ENCODE measurements at regions not wholly inside any gene's neighbourhood (a gene's known extent, or its start where the extent isn't known, plus 50 kb on each side); places are given as distances from the start of the nearest gene placed in this dataset.

DNA sequence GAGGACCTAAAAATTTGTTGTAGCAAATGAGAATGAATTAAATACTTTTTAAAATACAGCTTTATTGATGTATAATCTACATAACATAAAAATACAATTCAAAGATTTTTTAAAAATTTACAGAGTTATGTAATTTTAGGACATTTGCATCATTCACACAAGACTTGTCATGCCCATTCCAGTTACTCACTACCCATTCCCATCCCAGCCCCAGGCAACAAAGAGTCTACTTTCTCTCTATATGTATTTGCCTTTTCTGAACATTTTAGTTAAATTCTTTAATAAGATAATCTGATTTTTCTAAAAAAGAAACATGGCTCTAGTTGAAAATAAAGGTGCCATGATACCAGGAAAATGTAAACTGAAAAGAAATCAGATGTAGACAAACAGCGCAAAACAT is 354.2 kb downstream of the PMP22 start:
- Histone ChIP-seq H3K9me3 (ENCODE audit: control insufficient read depth in 1 of 2, insufficient read depth in 1 of 2, low read depth in 1 of 2, low read length in 2 of 2) (no peaks in the 10 kb centered on the region), H3K36me3 (ENCODE audit: control insufficient read depth in 1 of 2, insufficient read depth in 2 of 2, low read length in 2 of 2) (no peaks in the 10 kb centered on the region), H3K9me2 (ENCODE audit: insufficient read depth) (no peaks in the 10 kb centered on the region), H3K4me2 (ENCODE audit: low read length) (no peak overlapping the region), H3K4me3 (replicated peaks in 1 of 2; ENCODE audit: low read depth in 1 of 2, low read length in 2 of 2) (no peak overlapping the region), H4K20me1 (ENCODE audit: insufficient read depth) (no peaks in the 10 kb centered on the region), H3K79me2 (ENCODE audit: insufficient read depth, low read length) (no peaks in the 10 kb centered on the region), H3K27ac (ENCODE audit: low read depth, low read length) (no peak overlapping the region), H3K9ac (ENCODE audit: low read length) (no peak overlapping the region), H3K4me1 (ENCODE audit: control insufficient read depth in 1 of 2, insufficient read depth in 2 of 2, low read length in 2 of 2) (no peaks in the 10 kb centered on the region), H2AFZ (ENCODE audit: low read depth, low read length, poor library complexity, severe bottlenecking) (no peak overlapping the region), H3K27me3 (ENCODE audit: insufficient read depth, low read length) (no peaks in the 10 kb centered on the region)
- TF ChIP-seq POLR2AphosphoS5 (IDR thresholded peaks at IDR 0.05; ENCODE audit: low read depth, low read length) (no peak), YY1 (IDR thresholded peaks at IDR 0.05; ENCODE audit: extremely low read depth, insufficient replicate concordance, low read depth, low read length) (no peak), SIN3A (IDR thresholded peaks at IDR 0.05; ENCODE audit: low read depth) (no peak), TCF7L2 (IDR thresholded peaks at IDR 0.05; ENCODE audit: borderline replicate concordance, extremely low read depth, insufficient read depth, insufficient read length) (no peak), EGR1 (IDR thresholded peaks at IDR 0.05; ENCODE audit: low read depth) (no peak)
- TF ChIP-seq, protein P1, sequence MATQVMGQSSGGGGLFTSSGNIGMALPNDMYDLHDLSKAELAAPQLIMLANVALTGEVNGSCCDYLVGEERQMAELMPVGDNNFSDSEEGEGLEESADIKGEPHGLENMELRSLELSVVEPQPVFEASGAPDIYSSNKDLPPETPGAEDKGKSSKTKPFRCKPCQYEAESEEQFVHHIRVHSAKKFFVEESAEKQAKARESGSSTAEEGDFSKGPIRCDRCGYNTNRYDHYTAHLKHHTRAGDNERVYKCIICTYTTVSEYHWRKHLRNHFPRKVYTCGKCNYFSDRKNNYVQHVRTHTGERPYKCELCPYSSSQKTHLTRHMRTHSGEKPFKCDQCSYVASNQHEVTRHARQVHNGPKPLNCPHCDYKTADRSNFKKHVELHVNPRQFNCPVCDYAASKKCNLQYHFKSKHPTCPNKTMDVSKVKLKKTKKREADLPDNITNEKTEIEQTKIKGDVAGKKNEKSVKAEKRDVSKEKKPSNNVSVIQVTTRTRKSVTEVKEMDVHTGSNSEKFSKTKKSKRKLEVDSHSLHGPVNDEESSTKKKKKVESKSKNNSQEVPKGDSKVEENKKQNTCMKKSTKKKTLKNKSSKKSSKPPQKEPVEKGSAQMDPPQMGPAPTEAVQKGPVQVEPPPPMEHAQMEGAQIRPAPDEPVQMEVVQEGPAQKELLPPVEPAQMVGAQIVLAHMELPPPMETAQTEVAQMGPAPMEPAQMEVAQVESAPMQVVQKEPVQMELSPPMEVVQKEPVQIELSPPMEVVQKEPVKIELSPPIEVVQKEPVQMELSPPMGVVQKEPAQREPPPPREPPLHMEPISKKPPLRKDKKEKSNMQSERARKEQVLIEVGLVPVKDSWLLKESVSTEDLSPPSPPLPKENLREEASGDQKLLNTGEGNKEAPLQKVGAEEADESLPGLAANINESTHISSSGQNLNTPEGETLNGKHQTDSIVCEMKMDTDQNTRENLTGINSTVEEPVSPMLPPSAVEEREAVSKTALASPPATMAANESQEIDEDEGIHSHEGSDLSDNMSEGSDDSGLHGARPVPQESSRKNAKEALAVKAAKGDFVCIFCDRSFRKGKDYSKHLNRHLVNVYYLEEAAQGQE (IDR thresholded peaks at IDR 0.05; ENCODE audit: low read depth), result no peak
- intact Hi-C loops (cut with micrococcal nuclease), result no loop called here
- ATAC-seq, result no peak
- ChIA-PET POLR2A (no interaction called here), RAD21 (ENCODE audit: low non-redundant PET in 1 of 2, low total read pairs in 2 of 2, uncharacterized antibody in 2 of 2, unreplicated experiment in 2 of 2) (no interaction called here), CTCF (no interaction called here)
- no peak for DNase-seq (ENCODE audit: low read depth, low spot score)
- BruUV-seq (replicated peaks), result no TSS peak

DNA sequence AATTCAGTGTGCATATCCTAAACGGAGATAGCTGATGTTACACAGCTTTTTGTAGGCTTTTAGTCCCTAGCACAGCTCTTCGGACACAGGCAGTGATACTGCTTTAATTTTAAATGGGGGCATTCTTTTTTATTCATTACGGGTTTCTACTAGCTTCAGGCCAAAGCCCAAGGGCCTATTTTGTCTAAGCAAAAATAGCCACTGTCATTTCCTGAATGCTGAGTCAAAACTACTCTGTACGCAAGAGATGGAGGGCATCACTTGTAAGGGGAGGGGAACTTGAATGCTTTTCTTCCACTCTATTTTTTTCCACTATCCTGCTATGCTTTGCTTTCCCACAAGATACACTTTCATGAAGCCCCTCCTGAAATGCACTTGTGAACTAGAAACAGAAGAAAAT is 360.7 kb downstream of the PMP22 start:
- Histone ChIP-seq H3K9ac (ENCODE audit: low read length) (no peak overlapping the region), H3K4me3 (replicated peaks in 1 of 2; ENCODE audit: low read depth in 1 of 2, low read length in 2 of 2) (no peak overlapping the region), H3K9me2 (ENCODE audit: insufficient read depth) (no peaks in the 10 kb centered on the region), H3K9me3 (ENCODE audit: control insufficient read depth in 1 of 2, insufficient read depth in 1 of 2, low read depth in 1 of 2, low read length in 2 of 2) (no peaks in the 10 kb centered on the region), H3K4me2 (ENCODE audit: low read length) (no peak overlapping the region), H3K27me3 (ENCODE audit: insufficient read depth, low read length) (no peaks in the 10 kb centered on the region), H3K79me2 (ENCODE audit: insufficient read depth, low read length) (no peaks in the 10 kb centered on the region), H3K4me1 (ENCODE audit: control insufficient read depth in 1 of 2, insufficient read depth in 2 of 2, low read length in 2 of 2) (no peaks in the 10 kb centered on the region), H3K27ac (ENCODE audit: low read depth, low read length) (no peak overlapping the region), H2AFZ (ENCODE audit: low read depth, low read length, poor library complexity, severe bottlenecking) (no peak overlapping the region), H3K36me3 (ENCODE audit: control insufficient read depth in 1 of 2, insufficient read depth in 2 of 2, low read length in 2 of 2) (no peaks in the 10 kb centered on the region), H4K20me1 (ENCODE audit: insufficient read depth) (no peaks in the 10 kb centered on the region)
- DNase-seq (ENCODE audit: low read depth, low spot score) (no peak), ATAC-seq (no peak)
- ChIA-PET RAD21 (ENCODE audit: low non-redundant PET in 1 of 2, low total read pairs in 2 of 2, uncharacterized antibody in 2 of 2, unreplicated experiment in 2 of 2) (no interaction called here), POLR2A (no interaction called here), CTCF (no interaction called here)
- TF ChIP-seq, protein P2, sequence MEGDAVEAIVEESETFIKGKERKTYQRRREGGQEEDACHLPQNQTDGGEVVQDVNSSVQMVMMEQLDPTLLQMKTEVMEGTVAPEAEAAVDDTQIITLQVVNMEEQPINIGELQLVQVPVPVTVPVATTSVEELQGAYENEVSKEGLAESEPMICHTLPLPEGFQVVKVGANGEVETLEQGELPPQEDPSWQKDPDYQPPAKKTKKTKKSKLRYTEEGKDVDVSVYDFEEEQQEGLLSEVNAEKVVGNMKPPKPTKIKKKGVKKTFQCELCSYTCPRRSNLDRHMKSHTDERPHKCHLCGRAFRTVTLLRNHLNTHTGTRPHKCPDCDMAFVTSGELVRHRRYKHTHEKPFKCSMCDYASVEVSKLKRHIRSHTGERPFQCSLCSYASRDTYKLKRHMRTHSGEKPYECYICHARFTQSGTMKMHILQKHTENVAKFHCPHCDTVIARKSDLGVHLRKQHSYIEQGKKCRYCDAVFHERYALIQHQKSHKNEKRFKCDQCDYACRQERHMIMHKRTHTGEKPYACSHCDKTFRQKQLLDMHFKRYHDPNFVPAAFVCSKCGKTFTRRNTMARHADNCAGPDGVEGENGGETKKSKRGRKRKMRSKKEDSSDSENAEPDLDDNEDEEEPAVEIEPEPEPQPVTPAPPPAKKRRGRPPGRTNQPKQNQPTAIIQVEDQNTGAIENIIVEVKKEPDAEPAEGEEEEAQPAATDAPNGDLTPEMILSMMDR (IDR thresholded peaks at IDR 0.05 in 2 of 3, conservative IDR thresholded peaks at IDR 0.05 in 1 of 3; ENCODE audit: borderline replicate concordance in 1 of 3, insufficient read depth in 1 of 3, low read depth in 2 of 3, low read length in 2 of 3), result no peak
- TF ChIP-seq TCF7L2 (IDR thresholded peaks at IDR 0.05; ENCODE audit: borderline replicate concordance, extremely low read depth, insufficient read depth, insufficient read length) (no peak), SP1 (IDR thresholded peaks at IDR 0.05; ENCODE audit: low read depth) (no peak), ZFX (IDR thresholded peaks at IDR 0.05) (no peak), EZH2phosphoT487 (IDR thresholded peaks at IDR 0.05; ENCODE audit: borderline replicate concordance) (no peak), SRF (IDR thresholded peaks at IDR 0.05; ENCODE audit: low read depth) (no peak), SIN3A (IDR thresholded peaks at IDR 0.05; ENCODE audit: low read depth) (no peak)
- TF ChIP-seq, protein P3, sequence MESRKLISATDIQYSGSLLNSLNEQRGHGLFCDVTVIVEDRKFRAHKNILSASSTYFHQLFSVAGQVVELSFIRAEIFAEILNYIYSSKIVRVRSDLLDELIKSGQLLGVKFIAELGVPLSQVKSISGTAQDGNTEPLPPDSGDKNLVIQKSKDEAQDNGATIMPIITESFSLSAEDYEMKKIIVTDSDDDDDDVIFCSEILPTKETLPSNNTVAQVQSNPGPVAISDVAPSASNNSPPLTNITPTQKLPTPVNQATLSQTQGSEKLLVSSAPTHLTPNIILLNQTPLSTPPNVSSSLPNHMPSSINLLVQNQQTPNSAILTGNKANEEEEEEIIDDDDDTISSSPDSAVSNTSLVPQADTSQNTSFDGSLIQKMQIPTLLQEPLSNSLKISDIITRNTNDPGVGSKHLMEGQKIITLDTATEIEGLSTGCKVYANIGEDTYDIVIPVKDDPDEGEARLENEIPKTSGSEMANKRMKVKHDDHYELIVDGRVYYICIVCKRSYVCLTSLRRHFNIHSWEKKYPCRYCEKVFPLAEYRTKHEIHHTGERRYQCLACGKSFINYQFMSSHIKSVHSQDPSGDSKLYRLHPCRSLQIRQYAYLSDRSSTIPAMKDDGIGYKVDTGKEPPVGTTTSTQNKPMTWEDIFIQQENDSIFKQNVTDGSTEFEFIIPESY (IDR thresholded peaks at IDR 0.05; ENCODE audit: extremely low read depth, insufficient replicate concordance, low read length), result no peak
- intact Hi-C loops (cut with micrococcal nuclease), result no loop called here
- BruUV-seq (replicated peaks), result no TSS peak
